Activated CD8-positive, alpha-beta memory T cell treated with anti-CD3 and anti-CD28 coated beads, Interleukin-2, amount 50 U/mL, for 48 hours (primary cell): ENCODE measurements at regions not wholly inside any gene's neighbourhood (a gene's known extent, or its start where the extent isn't known, plus 50 kb on each side); places are given as distances from the start of the nearest gene placed in this dataset.
"Not testable (repeated sequence)": the region's sequence is repeated elsewhere in the genome, so short reads cannot be mapped to it uniquely, and the experiment has no call there.

ENCODE experiments used
- DNase-seq: peaks from one replicate; pipeline ENCODE4 v3.0.0-alpha.2; 2020

- DNase-seq, result no peak
Observed at GRCh38 chr2:64887565-64887964, 101.6 kb upstream of the SLC1A4 start.

- DNase-seq, result peak; percentile 25
Observed at GRCh38 chr2:64888591-64889309, 100.4 kb upstream of the SLC1A4 start.

GRCh38 chr2:64889803-64890202 lies 99.4 kb upstream of the SLC1A4 start:
- DNase-seq, result no peak

- DNase-seq, result not testable (repeated sequence)
Observed at GRCh38 chr2:64896572-64896971, 92.6 kb upstream of the SLC1A4 start.

- peak; percentile 17 for DNase-seq
Observed at GRCh38 chr2:64899081-64899865, 89.9 kb upstream of the SLC1A4 start.

- DNase-seq, result not testable (repeated sequence)
Observed at GRCh38 chr2:64899876-64900275, 89.3 kb upstream of the SLC1A4 start.

GRCh38 chr2:64904413-64905329 lies 84.5 kb upstream of the SLC1A4 start:
- no peak for DNase-seq

- no peak for DNase-seq
Observed at GRCh38 chr2:64905338-64906024, 83.7 kb upstream of the SLC1A4 start.

- DNase-seq, result no peak
Observed at GRCh38 chr2:64906853-64907536, 82.2 kb upstream of the SLC1A4 start.

GRCh38 chr2:64908406-64908805 lies 80.8 kb upstream of the SLC1A4 start:
- DNase-seq, result no peak

GRCh38 chr2:64910523-64910922 lies 78.7 kb upstream of the SLC1A4 start:
- no peak for DNase-seq

- DNase-seq, result no peak
Observed at GRCh38 chr2:64910972-64911433, 78.2 kb upstream of the SLC1A4 start.

GRCh38 chr2:64913357-64913869 lies 75.8 kb upstream of the SLC1A4 start:
- no peak for DNase-seq

- DNase-seq, result no peak
Observed at GRCh38 chr2:64914247-64914646, 75.0 kb upstream of the SLC1A4 start.

- DNase-seq, result no peak
Observed at GRCh38 chr2:64914735-64915509, 74.3 kb upstream of the SLC1A4 start.

- DNase-seq, result no peak
Observed at GRCh38 chr2:64915510-64915900, 73.7 kb upstream of the SLC1A4 start.

GRCh38 chr2:64918220-64918886 lies 70.8 kb upstream of the SLC1A4 start:
- no peak for DNase-seq

GRCh38 chr2:64919261-64919660 lies 69.9 kb upstream of the SLC1A4 start:
- DNase-seq, result no peak

- no peak for DNase-seq
Observed at GRCh38 chr2:64922482-64923384, 66.5 kb upstream of the SLC1A4 start.
